LNCaP clone FGC (cell line): ENCODE measurements at regions not wholly inside any gene's neighbourhood (a gene's known extent, or its start where the extent isn't known, plus 50 kb on each side); places are given as distances from the start of the nearest gene placed in this dataset.
"Not testable (repeated sequence)": the region's sequence is repeated elsewhere in the genome, so short reads cannot be mapped to it uniquely, and the experiment has no call there.

ENCODE experiments used
- DNase-seq: peaks from one replicate; pipeline ENCODE4 v3.0.0-alpha.2; 2011; ENCODE audit warnings: low read depth
- H3K4me3 ChIP-seq: 2 replicates; pipeline ENCODE4 v1.5.1; 2011; ENCODE audit warnings: mild to moderate bottlenecking, low read depth, low read length, control low read depth
- CTCF ChIP-seq: IDR thresholded peaks from 2 replicates; pipeline ENCODE4 v1.5.1; 2012; ENCODE audit warnings: mild to moderate bottlenecking; ENCODE audit not compliant: control insufficient read depth, insufficient read depth; ENCODE audit errors: extremely low read depth

GRCh38 chr6:49325891-49326290, 137.2 kb downstream of the MMUT start:
- H3K4me3 ChIP-seq, result no peak overlapping the region
- DNase-seq, result no peak
- TF ChIP-seq CTCF, result no peak

- no peak for TF ChIP-seq CTCF
- H3K4me3 ChIP-seq, result no peak overlapping the region
- no peak for DNase-seq
Measured at GRCh38 chr6:49322861-49323260, 140.2 kb downstream of the MMUT start.

GRCh38 chr6:49321561-49322072, 141.4 kb downstream of the MMUT start:
- no peak for TF ChIP-seq CTCF
- no peak overlapping the region for H3K4me3 ChIP-seq
- no peak for DNase-seq

GRCh38 chr6:49305010-49305409, 158.0 kb downstream of the MMUT start:
- no peak for DNase-seq
- no peak for TF ChIP-seq CTCF
- no peak overlapping the region for H3K4me3 ChIP-seq

- not testable (repeated sequence) for DNase-seq, H3K4me3 ChIP-seq
Measured at GRCh38 chr6:49304393-49304792, 158.7 kb downstream of the MMUT start.

GRCh38 chr6:49300911-49301310, 162.1 kb downstream of the MMUT start:
- no peak for TF ChIP-seq CTCF
- peak; percentile 11 for DNase-seq
- H3K4me3 ChIP-seq, result no peak overlapping the region

- TF ChIP-seq CTCF, result no peak
- no peak for DNase-seq
- no peak overlapping the region for H3K4me3 ChIP-seq
Measured at GRCh38 chr6:49300443-49300842, 162.6 kb downstream of the MMUT start.
